ENCODE measurements at regions not wholly inside any gene's neighbourhood (a gene's known extent, or its start where the extent isn't known, plus 50 kb on each side); places are given as distances from the start of the nearest gene placed in this dataset.
A peak's percentile ranks its signal among the peaks of the same experiment; 100 is the strongest.

DNA sequence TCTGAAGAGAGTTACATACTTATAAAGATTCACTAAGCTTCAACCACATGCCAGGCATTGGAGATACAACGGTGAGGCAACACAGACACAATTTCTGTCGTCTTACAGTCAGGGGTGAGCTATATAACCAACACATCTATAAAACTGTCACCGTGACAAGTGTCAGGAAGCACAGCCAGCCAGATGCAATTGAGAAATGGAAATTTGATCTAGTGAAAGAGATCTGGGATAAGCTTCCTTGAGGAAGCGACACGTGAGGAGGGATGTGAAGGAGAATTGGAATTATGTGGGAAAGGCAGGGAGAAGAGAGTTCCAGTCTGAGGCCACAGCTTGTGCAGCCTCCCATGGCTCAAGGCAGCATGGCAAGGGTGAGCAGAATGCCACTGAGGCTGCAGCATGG lies 50.9 kb upstream of the ZNF354B start:
- H3K9me3 Mint-ChIP-seq, result peaks cover 0 to 9% (median 0%) of the 10 kb centered on the region in 3 donors
- no peak overlapping the region for H3K4me3 Mint-ChIP-seq
- peaks cover 2% of the 10 kb centered on the region for H3K27me3 Mint-ChIP-seq
- no peaks in the 10 kb centered on the region for H3K36me3 Mint-ChIP-seq
- no peak overlapping the region for H3K27ac Mint-ChIP-seq
- no peaks in the 10 kb centered on the region for H3K4me1 Mint-ChIP-seq

DNA sequence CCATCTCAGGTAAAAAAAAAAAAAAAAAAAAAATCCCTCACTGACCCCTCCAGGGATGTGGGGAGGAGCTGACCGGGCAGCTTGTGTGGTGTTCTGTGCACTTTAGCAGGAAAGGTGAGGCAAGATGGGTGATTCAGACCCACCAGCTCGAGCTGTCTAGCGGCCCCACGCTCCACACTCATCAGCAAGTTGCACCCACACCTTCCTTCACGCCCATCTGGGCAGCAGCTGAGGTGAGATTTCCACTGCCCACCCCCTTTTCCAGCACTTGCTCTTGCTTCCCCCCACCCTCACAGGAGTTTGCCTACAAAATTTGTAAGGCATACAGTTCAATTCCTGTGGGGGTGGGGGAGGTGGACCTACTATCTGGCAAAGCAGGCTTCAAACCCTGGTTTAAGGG lies 58.7 kb upstream of the ZNF354B start:
- no peak overlapping the region for H3K27ac Mint-ChIP-seq
- H3K4me1 Mint-ChIP-seq, result no peaks in the 10 kb centered on the region
- no peaks in the 10 kb centered on the region for H3K36me3 Mint-ChIP-seq
- peaks cover 8% of the 10 kb centered on the region for H3K27me3 Mint-ChIP-seq
- H3K4me3 Mint-ChIP-seq, result no peak overlapping the region
- peaks cover 2 to 7% (median 7%) of the 10 kb centered on the region in 3 donors for H3K9me3 Mint-ChIP-seq

DNA sequence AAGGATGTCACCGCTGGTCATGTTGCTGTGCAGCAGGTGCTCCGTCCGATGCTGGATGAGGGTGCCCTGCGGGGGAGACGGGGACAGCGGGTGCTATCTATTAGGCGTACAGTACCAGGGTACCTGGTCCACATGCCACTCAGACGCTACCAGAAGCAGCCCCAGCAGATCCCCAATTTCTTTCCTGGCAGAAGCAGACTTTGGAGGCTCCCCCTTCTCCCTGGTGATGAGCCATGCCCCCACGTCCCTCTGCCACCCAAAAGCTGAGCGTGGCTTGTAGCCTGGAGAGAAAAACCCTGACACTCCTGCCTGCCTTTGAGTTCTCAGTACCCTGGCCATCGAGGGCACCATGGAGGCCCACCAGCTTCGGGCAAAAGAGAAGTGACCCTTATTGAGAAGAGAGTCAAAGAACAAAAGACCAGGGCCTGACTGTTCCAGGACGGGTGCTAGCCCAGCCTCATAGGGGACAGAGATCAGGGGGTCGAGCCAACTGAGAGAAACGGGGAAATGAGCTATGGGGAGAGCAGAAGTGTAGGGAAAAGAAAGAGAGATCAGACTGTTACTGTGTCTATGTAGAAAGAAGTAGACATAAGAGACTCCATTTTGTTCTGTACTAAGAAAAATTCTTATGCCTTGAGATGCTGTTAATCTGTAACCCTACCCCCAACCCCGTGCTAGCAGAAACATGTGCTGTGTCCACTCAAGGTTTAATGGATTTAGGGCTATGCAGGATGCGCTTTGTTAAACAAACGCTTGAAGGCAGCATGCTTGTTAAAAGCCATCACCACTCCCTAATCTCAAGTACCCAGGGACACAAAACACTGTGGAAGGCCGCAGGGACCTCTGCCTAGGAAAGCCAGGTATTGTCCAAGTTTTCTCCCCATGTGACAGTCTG lies 62.0 kb upstream of the ZNF354B start:
- no peak overlapping the region for H3K4me3 Mint-ChIP-seq
- H3K36me3 Mint-ChIP-seq, result no peaks in the 10 kb centered on the region
- peaks cover 2 to 7% (median 4%) of the 10 kb centered on the region in 3 donors for H3K9me3 Mint-ChIP-seq
- no peaks in the 10 kb centered on the region for H3K4me1 Mint-ChIP-seq
- H3K27ac Mint-ChIP-seq, result no peak overlapping the region
- H3K27me3 Mint-ChIP-seq, result peaks cover 5% of the 10 kb centered on the region

DNA sequence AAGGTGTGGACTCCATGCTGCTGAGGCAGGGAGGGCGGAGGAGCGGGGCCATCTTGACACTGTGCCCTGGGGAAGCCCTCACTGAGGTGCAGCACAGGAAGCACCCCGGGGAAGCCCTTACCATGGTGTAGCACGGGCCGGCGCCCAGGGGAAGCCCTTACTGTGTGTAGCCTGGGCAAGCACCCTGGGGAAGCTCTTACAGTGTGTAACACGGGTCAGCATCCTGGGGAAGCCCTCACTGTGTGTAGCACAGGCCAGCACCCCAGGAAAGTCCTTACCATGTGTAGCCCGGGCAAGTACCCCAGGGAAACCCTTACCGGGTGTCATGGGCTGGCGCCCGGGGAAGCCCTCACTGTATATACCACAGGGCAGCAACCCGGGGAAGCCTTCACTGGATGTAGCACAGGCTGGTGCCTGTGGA lies 62.6 kb upstream of the ZNF354B start:
- H3K4me3 Mint-ChIP-seq, result no peak overlapping the region
- no peaks in the 10 kb centered on the region for H3K4me1 Mint-ChIP-seq
- H3K27me3 Mint-ChIP-seq, result peaks cover 5% of the 10 kb centered on the region
- no peak overlapping the region for H3K27ac Mint-ChIP-seq
- peaks cover 2 to 7% (median 6%) of the 10 kb centered on the region in 3 donors for H3K9me3 Mint-ChIP-seq
- H3K36me3 Mint-ChIP-seq, result no peaks in the 10 kb centered on the region

DNA sequence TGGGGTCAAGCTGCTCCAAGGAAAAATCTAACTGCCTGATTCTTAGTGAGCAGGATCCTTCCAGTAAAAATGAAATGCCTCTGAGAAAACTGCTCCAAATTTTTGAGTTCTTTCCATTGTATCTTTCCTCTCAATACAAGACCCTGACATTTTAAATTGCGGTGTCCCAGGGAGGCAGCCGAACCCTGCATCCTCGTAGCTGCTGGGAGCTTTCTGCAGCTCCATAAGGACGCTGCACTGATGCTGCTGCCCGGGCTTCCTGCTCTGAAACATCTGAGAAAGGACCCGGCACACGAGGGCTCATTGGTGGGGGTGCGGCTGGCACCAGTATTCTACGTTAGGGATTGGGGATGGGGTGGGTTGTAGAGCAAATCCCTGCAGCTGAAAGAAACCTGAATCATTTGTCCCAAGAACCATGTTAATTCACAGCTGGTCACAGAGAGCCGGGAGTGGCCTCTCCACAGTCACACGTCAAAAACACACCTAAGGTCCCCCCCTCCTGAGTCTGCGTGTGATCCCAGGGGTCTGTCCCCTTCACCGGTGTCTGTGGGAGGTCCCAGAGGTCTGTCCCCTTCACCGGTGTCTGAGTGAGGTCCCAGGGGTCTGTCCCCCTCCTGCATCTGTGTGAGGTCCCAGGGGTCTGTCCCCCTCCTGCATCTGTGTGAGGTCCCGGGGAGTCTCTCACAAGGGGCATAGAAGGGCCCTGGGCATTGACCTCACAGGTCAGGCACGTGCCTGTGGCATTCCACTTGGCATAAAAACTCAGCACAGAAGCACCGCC lies 63.4 kb upstream of the ZNF354B start:
- Mint-ChIP-seq H3K27ac (no peak overlapping the region), H3K4me1 (no peaks in the 10 kb centered on the region)

DNA sequence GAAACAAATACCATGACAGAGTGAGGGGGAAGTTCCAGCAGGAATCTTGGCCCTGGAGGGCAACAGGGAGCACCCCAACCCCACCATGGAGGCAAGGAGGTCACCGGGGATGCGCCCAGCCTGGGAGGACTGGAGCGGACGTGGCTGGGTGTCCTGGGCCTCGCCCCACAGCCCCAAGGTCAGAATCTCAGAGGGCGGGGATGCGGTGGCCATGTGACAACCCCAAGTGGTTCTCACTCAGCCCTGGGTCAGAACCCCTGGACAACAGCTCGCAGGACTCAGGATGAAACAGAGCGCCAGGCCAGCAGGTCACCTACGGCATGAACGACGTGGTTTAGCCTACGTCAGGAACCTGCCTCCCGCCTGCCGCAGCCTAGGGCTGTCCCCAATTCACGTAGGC lies 64.0 kb upstream of the ZNF354A start:
- Mint-ChIP-seq H3K4me3 (no peak overlapping the region), H3K36me3 (no peaks in the 10 kb centered on the region), H3K9me3 (peaks cover 0 to 3% (median 0%) of the 10 kb centered on the region in 3 donors), H3K27ac (no peak overlapping the region), H3K27me3 (peaks cover 3% of the 10 kb centered on the region), H3K4me1 (no peaks in the 10 kb centered on the region)

More for the DNA sequence above, 63.4 kb upstream of the ZNF354B start:
- H3K4me3 Mint-ChIP-seq, result no peak overlapping the region
- no peaks in the 10 kb centered on the region for H3K36me3 Mint-ChIP-seq
- peaks cover 1 to 5% (median 2%) of the 10 kb centered on the region in 3 donors for H3K9me3 Mint-ChIP-seq
- H3K27me3 Mint-ChIP-seq, result peaks cover 4% of the 10 kb centered on the region

DNA sequence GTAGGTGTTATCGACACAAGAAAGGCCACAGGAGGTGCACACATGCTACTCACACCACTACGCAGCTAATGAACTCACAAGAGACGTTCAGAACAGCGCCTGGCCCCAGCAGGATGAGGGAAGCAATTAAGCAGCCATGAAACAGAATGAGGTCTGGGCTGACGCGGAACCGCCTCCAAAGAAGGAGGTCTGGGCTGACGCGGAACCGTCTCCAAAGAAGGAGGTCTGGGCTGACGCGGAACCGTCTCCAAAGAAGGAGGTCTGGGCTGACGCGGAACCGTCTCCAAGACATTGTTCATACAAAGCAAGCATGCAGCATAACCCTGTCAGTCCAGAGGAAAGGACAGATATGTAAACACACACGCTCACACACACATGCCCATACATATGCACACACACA lies 63.2 kb upstream of the ZNF354A start:
- Mint-ChIP-seq H3K36me3 (no peaks in the 10 kb centered on the region), H3K4me1 (no peaks in the 10 kb centered on the region), H3K27ac (no peak overlapping the region), H3K27me3 (peaks cover 5% of the 10 kb centered on the region), H3K4me3 (no peak overlapping the region), H3K9me3 (peaks cover 0 to 3% (median 0%) of the 10 kb centered on the region in 3 donors)

DNA sequence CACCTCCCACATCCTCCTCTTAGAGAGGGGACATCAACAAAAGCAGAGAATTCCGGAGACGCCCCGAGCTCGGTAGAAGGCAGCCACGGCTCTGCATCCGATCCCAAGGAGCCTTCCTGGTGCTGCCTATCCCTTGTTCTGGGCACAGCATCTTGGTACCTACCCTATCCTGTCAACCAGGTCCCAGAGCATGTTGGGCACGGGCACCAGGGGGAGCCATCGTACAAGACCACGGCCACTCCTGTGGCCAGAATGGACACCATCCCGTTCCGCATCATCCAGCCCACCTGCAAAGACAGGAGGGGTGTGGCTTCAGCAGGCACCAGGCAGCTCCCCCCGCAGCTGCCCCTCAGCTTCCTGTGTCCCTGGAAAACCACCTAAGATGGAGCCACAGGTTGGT lies 62.7 kb upstream of the ZNF354A start:
- H3K27ac Mint-ChIP-seq, result no peak overlapping the region
- H3K9me3 Mint-ChIP-seq, result peaks cover 0 to 3% (median 0%) of the 10 kb centered on the region in 3 donors
- H3K4me3 Mint-ChIP-seq, result no peak overlapping the region
- H3K27me3 Mint-ChIP-seq, result peaks cover 5% of the 10 kb centered on the region
- H3K4me1 Mint-ChIP-seq, result no peaks in the 10 kb centered on the region
- H3K36me3 Mint-ChIP-seq, result no peaks in the 10 kb centered on the region

DNA sequence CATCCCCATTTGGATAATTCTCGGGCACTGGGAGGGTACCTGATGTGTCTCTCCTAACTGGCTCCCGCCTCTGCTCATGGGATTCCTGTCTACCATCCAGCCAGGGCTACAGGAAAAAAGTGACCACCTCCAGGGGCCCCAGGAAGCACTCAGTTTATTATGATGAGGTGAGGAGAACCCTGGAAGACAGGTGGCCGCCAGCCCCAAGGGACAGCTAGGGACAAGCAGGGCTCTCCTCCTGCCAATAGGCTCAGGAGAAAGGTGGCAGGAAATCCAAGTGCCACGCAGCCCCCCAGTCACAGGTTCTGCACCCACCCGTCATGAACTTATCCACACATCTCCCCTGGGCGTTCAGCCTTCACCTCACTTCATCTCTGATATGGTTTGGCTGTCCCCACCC lies 61.5 kb upstream of the ZNF354A start:
- Mint-ChIP-seq H3K4me3 (no peak overlapping the region), H3K27me3 (peaks cover 5% of the 10 kb centered on the region)

DNA sequence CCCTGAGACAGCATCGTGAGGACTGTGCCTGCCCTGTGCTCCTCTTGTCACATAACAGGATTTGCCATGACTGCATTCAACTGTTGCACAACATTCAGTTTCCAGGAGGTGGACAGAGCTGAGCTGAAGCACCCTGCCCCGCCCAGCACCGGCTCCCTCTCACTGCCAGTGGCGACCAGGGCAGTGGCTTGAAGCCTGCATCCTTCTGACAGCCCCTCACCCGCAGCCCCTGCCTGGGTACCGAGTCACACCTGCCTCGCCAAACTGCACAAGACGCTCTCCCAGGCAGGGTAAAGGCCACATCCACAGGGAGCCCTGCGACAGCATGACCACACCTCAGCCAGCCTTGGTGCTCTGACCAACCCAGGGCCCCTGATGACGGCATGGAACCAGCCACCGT lies 59.9 kb upstream of the ZNF354A start:
- H3K9me3 Mint-ChIP-seq, result peaks cover 0 to 5% (median 0%) of the 10 kb centered on the region in 3 donors
- H3K36me3 Mint-ChIP-seq, result no peaks in the 10 kb centered on the region
- peaks cover 5% of the 10 kb centered on the region for H3K27me3 Mint-ChIP-seq
- no peak overlapping the region for H3K27ac Mint-ChIP-seq
- H3K4me1 Mint-ChIP-seq, result no peaks in the 10 kb centered on the region
- H3K4me3 Mint-ChIP-seq, result no peak overlapping the region

More for the DNA sequence above, 61.5 kb upstream of the ZNF354A start:
- Mint-ChIP-seq H3K36me3 (no peaks in the 10 kb centered on the region), H3K9me3 (peaks cover 0 to 3% (median 0%) of the 10 kb centered on the region in 3 donors), H3K4me1 (no peaks in the 10 kb centered on the region), H3K27ac (peak overlapping the region in 1 of 3 donors; percentile 60)

DNA sequence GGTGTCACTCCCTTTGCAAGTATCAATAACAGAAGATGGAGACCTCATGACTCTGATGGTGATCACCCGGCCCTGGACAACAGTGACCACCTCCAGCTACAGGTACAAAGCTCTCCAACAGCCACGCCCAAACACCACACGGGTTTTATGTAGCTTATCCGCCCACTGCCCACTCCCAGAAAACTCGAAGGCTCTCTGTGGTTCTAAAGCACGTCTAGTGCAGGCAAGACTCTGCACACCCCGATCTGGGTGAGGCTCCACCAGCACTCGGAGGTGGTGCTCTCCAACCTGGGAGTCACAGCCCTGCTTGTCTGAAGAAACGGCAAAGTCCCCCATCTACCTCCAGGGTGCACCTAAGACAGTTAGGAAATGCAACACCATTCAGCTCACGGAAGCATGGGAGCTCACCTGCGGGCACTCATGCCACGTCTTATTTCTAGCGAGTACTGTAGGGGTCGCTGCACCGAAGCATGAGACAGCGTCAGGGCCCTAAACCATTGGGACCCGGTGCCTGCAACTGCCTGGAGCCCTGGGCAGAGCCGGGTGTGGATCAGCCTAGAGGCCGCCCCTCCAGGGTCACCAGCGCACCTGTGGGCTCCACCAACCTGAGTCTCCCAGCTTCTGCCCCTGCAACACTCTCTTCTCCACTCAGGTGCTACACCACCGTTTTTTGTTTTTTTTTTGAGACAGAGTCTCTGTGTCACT lies 58.1 kb upstream of the ZNF354A start:
- Mint-ChIP-seq H3K4me3 (no peak overlapping the region), H3K27ac (peak overlapping the region in 1 of 3 donors; percentile 61), H3K9me3 (peaks cover 0 to 5% (median 0%) of the 10 kb centered on the region in 3 donors), H3K36me3 (no peaks in the 10 kb centered on the region), H3K4me1 (no peaks in the 10 kb centered on the region), H3K27me3 (peaks cover 2% of the 10 kb centered on the region)

DNA sequence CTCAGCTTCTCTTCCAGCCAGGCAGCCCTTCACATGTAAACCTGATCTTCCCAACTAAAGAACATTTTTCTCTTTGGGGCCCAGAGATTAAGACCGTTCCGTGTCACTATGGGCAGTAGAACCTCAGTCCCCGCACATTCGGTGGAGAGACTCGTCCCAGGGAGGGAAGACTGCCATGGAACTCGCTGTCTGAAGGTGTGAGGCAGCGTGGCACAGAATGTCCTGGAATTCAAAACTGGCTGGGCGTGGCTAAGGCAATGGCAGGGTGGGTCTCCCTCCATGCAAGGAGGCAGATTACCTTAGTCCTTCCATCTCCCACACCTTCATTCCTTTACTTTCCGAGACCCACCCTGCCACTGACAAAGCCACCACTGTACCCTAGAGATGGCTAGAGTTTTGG lies 57.4 kb upstream of the ZNF354A start:
- Mint-ChIP-seq H3K9me3 (peaks cover 0 to 5% (median 0%) of the 10 kb centered on the region in 3 donors), H3K4me1 (no peaks in the 10 kb centered on the region), H3K27ac (peak overlapping the region in 1 of 3 donors; percentile 61), H3K27me3 (peaks cover 2% of the 10 kb centered on the region), H3K4me3 (no peak overlapping the region), H3K36me3 (no peaks in the 10 kb centered on the region)

DNA sequence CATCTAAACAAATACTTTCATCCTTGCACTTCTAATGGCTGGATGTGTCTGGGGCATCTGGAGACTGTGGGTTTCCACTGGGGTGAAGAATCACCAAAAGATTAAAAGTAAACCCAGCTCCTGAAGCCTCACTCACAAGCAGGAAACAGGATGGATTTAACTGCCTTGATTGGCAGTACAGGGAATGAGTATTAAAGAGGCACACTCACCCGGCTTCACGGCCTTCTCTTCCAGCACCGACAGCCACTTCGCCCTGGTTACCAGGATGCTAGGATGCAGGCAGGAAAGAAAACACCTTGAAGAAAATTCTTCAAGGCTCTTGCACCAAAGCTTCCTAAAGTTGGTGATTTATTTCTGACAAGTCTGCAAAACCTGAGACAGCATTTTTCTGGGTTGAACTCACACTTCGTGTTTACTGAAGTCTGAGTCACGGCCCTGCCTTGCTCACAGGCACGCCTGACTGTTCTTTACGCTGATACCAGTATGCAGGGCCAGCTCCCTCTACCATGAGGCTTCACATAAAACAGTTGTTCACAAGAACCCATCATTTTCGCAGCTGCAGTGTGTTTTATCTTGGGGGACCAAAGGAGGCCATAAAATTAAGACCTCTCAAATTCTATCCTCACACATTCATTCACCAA lies 56.5 kb upstream of the ZNF354A start:
- Mint-ChIP-seq H3K27me3 (peaks cover 2% of the 10 kb centered on the region), H3K4me1 (no peaks in the 10 kb centered on the region), H3K27ac (no peak overlapping the region), H3K36me3 (no peaks in the 10 kb centered on the region), H3K9me3 (peaks cover 0 to 2% (median 0%) of the 10 kb centered on the region in 3 donors), H3K4me3 (no peak overlapping the region)

DNA sequence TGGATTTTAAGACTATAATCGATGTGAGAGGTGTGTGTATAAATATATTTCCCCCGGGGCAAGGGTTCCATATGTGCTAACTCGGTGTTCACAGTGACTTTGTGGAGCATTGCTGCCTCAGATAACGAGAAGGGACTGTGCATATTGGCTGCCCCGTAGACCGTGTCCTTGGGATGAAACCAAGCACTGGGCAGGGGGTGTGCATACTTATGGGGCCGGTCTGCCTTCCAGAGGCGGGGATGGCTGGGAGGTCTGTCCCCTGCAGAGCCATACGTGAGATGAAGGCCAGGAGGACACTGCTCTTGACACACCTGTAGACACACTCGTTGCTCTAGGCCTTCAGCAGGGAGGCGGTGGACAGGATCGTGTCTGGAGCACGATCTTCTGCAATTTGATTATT lies 56.0 kb upstream of the ZNF354A start:
- Mint-ChIP-seq H3K27me3 (peaks cover 2% of the 10 kb centered on the region), H3K4me3 (no peak overlapping the region), H3K36me3 (no peaks in the 10 kb centered on the region), H3K9me3 (peaks cover 0 to 3% (median 0%) of the 10 kb centered on the region in 3 donors), H3K27ac (no peak overlapping the region), H3K4me1 (no peaks in the 10 kb centered on the region)

Data from IgD-negative memory B cell (primary cell).